Body of pancreas (tissue), 4 donors: ENCODE measurements at regions not wholly inside any gene's neighbourhood (a gene's known extent, or its start where the extent isn't known, plus 50 kb on each side); places are given as distances from the start of the nearest gene placed in this dataset.

Experiments used
- POLR2A ChIP-seq, 3 donors: fragments of 450-650 bp; IDR thresholded peaks; one replicate each; pipeline ENCODE4 v1.6.1; 2016; ENCODE audit warnings: antibody characterized with exemption in 3 of 3, mild to moderate bottlenecking in 2 of 3
- TF ChIP-seq, protein P1 (sequence below), 7 experiments: fragments of 450-650 bp in 4 of 7; fragments of 200-600 bp in 3 of 7; sonication (generic) in 3 of 7; IDR thresholded peaks; one replicate each; pipeline ENCODE4 v1.5.1; 2016 to 2019; ENCODE audit warnings: antibody characterized with exemption in 7 of 7

DNA sequence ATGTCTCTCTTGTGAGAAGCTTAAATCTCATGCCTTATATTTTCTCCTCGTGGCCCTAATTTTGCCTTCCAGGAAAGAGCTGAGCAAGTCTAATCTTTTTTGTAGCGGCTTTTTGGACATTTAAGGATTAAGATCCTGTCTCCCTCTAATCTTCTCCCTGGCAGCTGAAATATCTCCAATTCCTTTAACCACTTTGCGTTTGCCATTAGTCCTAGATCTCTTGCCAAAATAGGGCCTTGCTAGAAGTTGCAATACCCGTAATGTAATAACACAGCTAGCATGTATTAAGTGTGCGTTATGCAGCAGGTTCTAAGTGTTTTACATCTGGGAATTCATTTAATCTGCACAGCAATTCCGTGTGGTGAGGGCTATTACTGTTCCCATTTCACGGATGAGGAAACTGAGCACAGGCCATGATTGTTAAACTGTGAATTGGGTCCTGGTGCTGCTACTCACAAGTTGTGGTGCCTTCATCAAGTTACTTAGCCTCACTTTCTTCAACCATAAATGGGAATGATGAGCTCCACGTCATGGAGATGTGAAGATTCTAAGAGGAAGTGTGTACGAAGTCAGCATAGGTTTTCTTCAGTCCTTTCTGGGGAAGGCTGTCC lies 198.9 kb upstream of the ASIC2 start:
- no peak for TF ChIP-seq POLR2A (IDR thresholded peaks at IDR 0.05)
- TF ChIP-seq, protein P1, sequence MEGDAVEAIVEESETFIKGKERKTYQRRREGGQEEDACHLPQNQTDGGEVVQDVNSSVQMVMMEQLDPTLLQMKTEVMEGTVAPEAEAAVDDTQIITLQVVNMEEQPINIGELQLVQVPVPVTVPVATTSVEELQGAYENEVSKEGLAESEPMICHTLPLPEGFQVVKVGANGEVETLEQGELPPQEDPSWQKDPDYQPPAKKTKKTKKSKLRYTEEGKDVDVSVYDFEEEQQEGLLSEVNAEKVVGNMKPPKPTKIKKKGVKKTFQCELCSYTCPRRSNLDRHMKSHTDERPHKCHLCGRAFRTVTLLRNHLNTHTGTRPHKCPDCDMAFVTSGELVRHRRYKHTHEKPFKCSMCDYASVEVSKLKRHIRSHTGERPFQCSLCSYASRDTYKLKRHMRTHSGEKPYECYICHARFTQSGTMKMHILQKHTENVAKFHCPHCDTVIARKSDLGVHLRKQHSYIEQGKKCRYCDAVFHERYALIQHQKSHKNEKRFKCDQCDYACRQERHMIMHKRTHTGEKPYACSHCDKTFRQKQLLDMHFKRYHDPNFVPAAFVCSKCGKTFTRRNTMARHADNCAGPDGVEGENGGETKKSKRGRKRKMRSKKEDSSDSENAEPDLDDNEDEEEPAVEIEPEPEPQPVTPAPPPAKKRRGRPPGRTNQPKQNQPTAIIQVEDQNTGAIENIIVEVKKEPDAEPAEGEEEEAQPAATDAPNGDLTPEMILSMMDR (IDR thresholded peaks at IDR 0.05) = no peak
